ENCODE measurements at regions not wholly inside any gene's neighbourhood (a gene's known extent, or its start where the extent isn't known, plus 50 kb on each side); places are given as distances from the start of the nearest gene placed in this dataset.

GRCh38 chr2:120609826-120610395 is 125.8 kb upstream of the GLI2 start:
- DNase-seq (ENCODE audit: insufficient read length, low spot score, missing footprints), result peak; percentile 84
- no peak overlapping the region for H3K27ac ChIP-seq (ENCODE audit: low read depth, low read length)
- H2AFZ ChIP-seq (ENCODE audit: low read length), result no peak overlapping the region
- no peaks in the 10 kb centered on the region for H3K79me2 ChIP-seq (ENCODE audit: insufficient read depth, low read length)
- no peak overlapping the region for H3K4me3 ChIP-seq (ENCODE audit: insufficient read depth, low read length)
- no peaks in the 10 kb centered on the region for H3K27me3 ChIP-seq (ENCODE audit: insufficient read depth, low read length)
- no peaks in the 10 kb centered on the region for H3K36me3 ChIP-seq (ENCODE audit: insufficient read depth, low read length)
- H4K20me1 ChIP-seq (ENCODE audit: insufficient read depth, low read length), result no peaks in the 10 kb centered on the region
- no peak overlapping the region for H3K4me2 ChIP-seq (ENCODE audit: insufficient read depth, low read length)
- no peak for TF ChIP-seq CTCF (IDR thresholded peaks at IDR 0.05; ENCODE audit: extremely low read depth, low read depth, low read length)
- peaks cover 29% of the 10 kb centered on the region for H3K4me1 ChIP-seq (ENCODE audit: insufficient read depth, low read length)
- H3K9me3 ChIP-seq (ENCODE audit: low read depth, low read length), result no peaks in the 10 kb centered on the region

- Histone ChIP-seq H4K20me1 (ENCODE audit: insufficient read depth, low read length) (no peaks in the 10 kb centered on the region), H3K27ac (ENCODE audit: low read depth, low read length) (no peak overlapping the region), H3K27me3 (ENCODE audit: insufficient read depth, low read length) (no peaks in the 10 kb centered on the region), H3K4me1 (ENCODE audit: insufficient read depth, low read length) (peaks cover 34% of the 10 kb centered on the region), H3K79me2 (ENCODE audit: insufficient read depth, low read length) (no peaks in the 10 kb centered on the region), H3K9me3 (ENCODE audit: low read depth, low read length) (no peaks in the 10 kb centered on the region), H3K4me3 (ENCODE audit: insufficient read depth, low read length) (no peak overlapping the region), H2AFZ (ENCODE audit: low read length) (no peak overlapping the region), H3K4me2 (ENCODE audit: insufficient read depth, low read length) (no peak overlapping the region), H3K36me3 (ENCODE audit: insufficient read depth, low read length) (no peaks in the 10 kb centered on the region)
- TF ChIP-seq CTCF (IDR thresholded peaks at IDR 0.05; ENCODE audit: extremely low read depth, low read depth, low read length), result no peak
- no peak for DNase-seq (ENCODE audit: insufficient read length, low spot score, missing footprints)
These were observed 124.7 kb upstream of the GLI2 start for GRCh38 chr2:120611016-120611415.

- no peak overlapping the region for H3K4me2 ChIP-seq (ENCODE audit: insufficient read depth, low read length)
- DNase-seq (ENCODE audit: insufficient read length, low spot score, missing footprints), result peak; percentile 62
- no peak overlapping the region for H2AFZ ChIP-seq (ENCODE audit: low read length)
- peaks cover 39% of the 10 kb centered on the region for H3K4me1 ChIP-seq (ENCODE audit: insufficient read depth, low read length)
- no peaks in the 10 kb centered on the region for H3K36me3 ChIP-seq (ENCODE audit: insufficient read depth, low read length)
- no peaks in the 10 kb centered on the region for H4K20me1 ChIP-seq (ENCODE audit: insufficient read depth, low read length)
- no peaks in the 10 kb centered on the region for H3K27me3 ChIP-seq (ENCODE audit: insufficient read depth, low read length)
- no peaks in the 10 kb centered on the region for H3K9me3 ChIP-seq (ENCODE audit: low read depth, low read length)
- H3K27ac ChIP-seq (ENCODE audit: low read depth, low read length), result no peak overlapping the region
- H3K4me3 ChIP-seq (ENCODE audit: insufficient read depth, low read length), result no peak overlapping the region
- no peaks in the 10 kb centered on the region for H3K79me2 ChIP-seq (ENCODE audit: insufficient read depth, low read length)
- TF ChIP-seq CTCF (IDR thresholded peaks at IDR 0.05; ENCODE audit: extremely low read depth, low read depth, low read length), result no peak
These were observed 123.7 kb upstream of the GLI2 start for GRCh38 chr2:120611961-120612360.

- peak; percentile 52 for DNase-seq (ENCODE audit: insufficient read length, low spot score, missing footprints)
- Histone ChIP-seq H3K4me3 (ENCODE audit: insufficient read depth, low read length) (no peak overlapping the region), H3K4me1 (ENCODE audit: insufficient read depth, low read length) (peaks cover 40% of the 10 kb centered on the region), H3K36me3 (ENCODE audit: insufficient read depth, low read length) (no peaks in the 10 kb centered on the region), H3K4me2 (ENCODE audit: insufficient read depth, low read length) (no peak overlapping the region), H3K9me3 (ENCODE audit: low read depth, low read length) (no peaks in the 10 kb centered on the region), H3K27ac (ENCODE audit: low read depth, low read length) (no peak overlapping the region), H2AFZ (ENCODE audit: low read length) (no peak overlapping the region), H4K20me1 (ENCODE audit: insufficient read depth, low read length) (no peaks in the 10 kb centered on the region), H3K79me2 (ENCODE audit: insufficient read depth, low read length) (no peaks in the 10 kb centered on the region), H3K27me3 (ENCODE audit: insufficient read depth, low read length) (no peaks in the 10 kb centered on the region)
- TF ChIP-seq CTCF (IDR thresholded peaks at IDR 0.05; ENCODE audit: extremely low read depth, low read depth, low read length), result no peak
These were observed 123.2 kb upstream of the GLI2 start for GRCh38 chr2:120612471-120612870.
